Keratinocyte (primary cell): ENCODE measurements at regions not wholly inside any gene's neighbourhood (a gene's known extent, or its start where the extent isn't known, plus 50 kb on each side); places are given as distances from the start of the nearest gene placed in this dataset.

Experiments used
- DNase-seq: peaks from one replicate; pipeline ENCODE4 v3.0.0-alpha.2; 2011; ENCODE audit warnings: low read depth, missing footprints, low spot score
- FAIRE-seq: peaks from 2 replicates; lab custom pipeline; 2011; peaks lifted over from hg19 to GRCh38; lab: Jason Lieb, UNC
- H2AFZ ChIP-seq: 2 replicates; pipeline ENCODE4 v1.6.0; 2012; ENCODE audit warnings: low read length, control low read depth, inconsistent platforms; ENCODE audit not compliant: control insufficient read depth
- H3K27ac ChIP-seq: 2 replicates; pipeline ENCODE4 v1.5.1; 2011; ENCODE audit warnings: low read length; ENCODE audit not compliant: control insufficient read depth, insufficient read depth
- H3K27me3 ChIP-seq: 3 replicates; pipeline ENCODE4 v1.6.0; 2011; ENCODE audit warnings: low read length; ENCODE audit not compliant: control insufficient read depth, insufficient read depth; ENCODE audit errors: extremely low read depth
- H3K36me3 ChIP-seq, 2 experiments: 2 replicates in 1 of 2; 3 replicates in 1 of 2; pipeline ENCODE4 v1.5.1; 2011; ENCODE audit warnings: low read length in 2 of 2, mild to moderate bottlenecking in 1 of 2; ENCODE audit not compliant: control insufficient read depth in 2 of 2, insufficient read depth in 2 of 2; ENCODE audit errors: extremely low read depth in 1 of 2
- H3K4me1 ChIP-seq: 3 replicates; pipeline ENCODE4 v1.5.1; 2011; ENCODE audit warnings: low read length; ENCODE audit not compliant: control insufficient read depth, insufficient read depth; ENCODE audit errors: extremely low read depth
- H3K4me2 ChIP-seq: 3 replicates; pipeline ENCODE4 v1.6.0; 2011; ENCODE audit warnings: low read depth, low read length; ENCODE audit not compliant: control insufficient read depth, insufficient read depth; ENCODE audit errors: extremely low read depth
- H3K4me3 ChIP-seq, 3 experiments: fragments of 200-600 bp in 1 of 3; sonication (generic) in 1 of 3; 2 replicates in 2 of 3; 3 replicates in 1 of 3; pipeline ENCODE4 v1.5.1; 2011 to 2016; ENCODE audit warnings: low read length in 3 of 3, mild to moderate bottlenecking in 3 of 3, control low read depth in 2 of 3, inconsistent platforms in 1 of 3, low read depth in 1 of 3, mixed read lengths in 1 of 3, mixed run types in 1 of 3, moderate library complexity in 1 of 3; ENCODE audit not compliant: control insufficient read depth in 2 of 3, insufficient read depth in 2 of 3; ENCODE audit errors: extremely low read depth in 1 of 3
- H3K79me2 ChIP-seq: 2 replicates; pipeline ENCODE4 v1.6.0; 2012; ENCODE audit warnings: low read length; ENCODE audit not compliant: control insufficient read depth, insufficient read depth
- H3K9ac ChIP-seq: 3 replicates; pipeline ENCODE4 v1.6.0; 2011; ENCODE audit warnings: low read length; ENCODE audit not compliant: control insufficient read depth, insufficient read depth; ENCODE audit errors: extremely low read depth
- H3K9me1 ChIP-seq: 3 replicates; pipeline ENCODE4 v1.6.0; 2011; ENCODE audit warnings: low read length; ENCODE audit not compliant: control insufficient read depth, insufficient read depth; ENCODE audit errors: extremely low read depth
- H3K9me3 ChIP-seq: 2 replicates; pipeline ENCODE4 v1.5.1; 2012; ENCODE audit warnings: low read depth, low read length; ENCODE audit not compliant: control insufficient read depth
- H4K20me1 ChIP-seq: 3 replicates; pipeline ENCODE4 v1.6.0; 2011; ENCODE audit warnings: low read length; ENCODE audit not compliant: control insufficient read depth, insufficient read depth; ENCODE audit errors: extremely low read depth
- EZH2 ChIP-seq: IDR thresholded peaks from one replicate; pipeline ENCODE4 v1.6.1; 2012; ENCODE audit warnings: inconsistent platforms, mild to moderate bottlenecking, low read length, moderate library complexity
- dilution Hi-C: fragments of 300-500 bp; cut with MboI; formaldehyde crosslinking; loops from one replicate; pipeline ENCODE4 v1.7.0; 2020; ENCODE audit warnings: low sequenced_read_pairs; ENCODE audit not compliant: extremely low pct_ligation_motif_present
- TF ChIP-seq, protein P1 (sequence below), 3 experiments: IDR thresholded peaks in 1 of 3; conservative IDR thresholded peaks in 1 of 3; optimal IDR thresholded peaks in 1 of 3; 2 replicates in 2 of 3; 3 replicates in 1 of 3; pipeline versions ENCODE3 to v1.5.1; 2011; ENCODE audit warnings: low read length in 3 of 3, mild to moderate bottlenecking in 3 of 3, moderate library complexity in 2 of 3, control low read depth in 1 of 3, inconsistent platforms in 1 of 3; ENCODE audit not compliant: insufficient read depth in 2 of 3; ENCODE audit errors: extremely low read depth in 1 of 3

DNA sequence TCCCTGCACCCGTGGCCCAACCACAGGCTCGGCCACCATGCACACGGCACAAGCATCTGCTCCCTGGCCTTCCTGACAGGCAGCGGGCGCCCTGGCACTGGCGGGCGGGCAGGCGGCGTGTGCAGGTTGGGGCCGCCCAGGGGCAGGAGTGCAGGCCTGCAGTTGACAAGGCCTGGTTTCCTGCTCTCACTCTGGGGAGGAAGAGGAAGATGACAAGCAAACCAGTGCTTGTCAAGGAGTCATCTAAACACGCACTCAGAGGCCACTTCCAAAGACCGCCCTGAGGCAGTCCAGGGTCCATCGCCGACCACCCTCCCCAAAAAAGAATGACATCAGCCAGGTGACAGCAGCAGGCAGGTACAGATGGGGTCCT lies 65.3 kb upstream of the LINC01488 start:
- H3K36me3 ChIP-seq, result no peaks in the 10 kb centered on the region
- no peaks in the 10 kb centered on the region for H3K9me3 ChIP-seq
- no peak overlapping the region for H3K4me3 ChIP-seq
- TF ChIP-seq, protein P1, sequence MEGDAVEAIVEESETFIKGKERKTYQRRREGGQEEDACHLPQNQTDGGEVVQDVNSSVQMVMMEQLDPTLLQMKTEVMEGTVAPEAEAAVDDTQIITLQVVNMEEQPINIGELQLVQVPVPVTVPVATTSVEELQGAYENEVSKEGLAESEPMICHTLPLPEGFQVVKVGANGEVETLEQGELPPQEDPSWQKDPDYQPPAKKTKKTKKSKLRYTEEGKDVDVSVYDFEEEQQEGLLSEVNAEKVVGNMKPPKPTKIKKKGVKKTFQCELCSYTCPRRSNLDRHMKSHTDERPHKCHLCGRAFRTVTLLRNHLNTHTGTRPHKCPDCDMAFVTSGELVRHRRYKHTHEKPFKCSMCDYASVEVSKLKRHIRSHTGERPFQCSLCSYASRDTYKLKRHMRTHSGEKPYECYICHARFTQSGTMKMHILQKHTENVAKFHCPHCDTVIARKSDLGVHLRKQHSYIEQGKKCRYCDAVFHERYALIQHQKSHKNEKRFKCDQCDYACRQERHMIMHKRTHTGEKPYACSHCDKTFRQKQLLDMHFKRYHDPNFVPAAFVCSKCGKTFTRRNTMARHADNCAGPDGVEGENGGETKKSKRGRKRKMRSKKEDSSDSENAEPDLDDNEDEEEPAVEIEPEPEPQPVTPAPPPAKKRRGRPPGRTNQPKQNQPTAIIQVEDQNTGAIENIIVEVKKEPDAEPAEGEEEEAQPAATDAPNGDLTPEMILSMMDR (optimal IDR thresholded peaks at IDR 0.05 in 1 of 3, IDR thresholded peaks at IDR 0.05 in 1 of 3, conservative IDR thresholded peaks at IDR 0.05 in 1 of 3; ENCODE audit: extremely low read depth in 1 of 3, insufficient read depth in 2 of 3, low read length in 3 of 3), result no peak
- no peak for TF ChIP-seq EZH2
- H3K79me2 ChIP-seq, result no peaks in the 10 kb centered on the region
- no peak overlapping the region for H3K9ac ChIP-seq
- no peaks in the 10 kb centered on the region for H3K27me3 ChIP-seq
- no peak for FAIRE-seq
- no peak overlapping the region for H3K4me2 ChIP-seq
- DNase-seq, result no peak
- no peak overlapping the region for H3K27ac ChIP-seq
- no peak overlapping the region for H2AFZ ChIP-seq
- dilution Hi-C loops, result no loop called here
- no peaks in the 10 kb centered on the region for H4K20me1 ChIP-seq
- H3K4me1 ChIP-seq, result peaks cover 9% of the 10 kb centered on the region
- H3K9me1 ChIP-seq, result no peaks in the 10 kb centered on the region

DNA sequence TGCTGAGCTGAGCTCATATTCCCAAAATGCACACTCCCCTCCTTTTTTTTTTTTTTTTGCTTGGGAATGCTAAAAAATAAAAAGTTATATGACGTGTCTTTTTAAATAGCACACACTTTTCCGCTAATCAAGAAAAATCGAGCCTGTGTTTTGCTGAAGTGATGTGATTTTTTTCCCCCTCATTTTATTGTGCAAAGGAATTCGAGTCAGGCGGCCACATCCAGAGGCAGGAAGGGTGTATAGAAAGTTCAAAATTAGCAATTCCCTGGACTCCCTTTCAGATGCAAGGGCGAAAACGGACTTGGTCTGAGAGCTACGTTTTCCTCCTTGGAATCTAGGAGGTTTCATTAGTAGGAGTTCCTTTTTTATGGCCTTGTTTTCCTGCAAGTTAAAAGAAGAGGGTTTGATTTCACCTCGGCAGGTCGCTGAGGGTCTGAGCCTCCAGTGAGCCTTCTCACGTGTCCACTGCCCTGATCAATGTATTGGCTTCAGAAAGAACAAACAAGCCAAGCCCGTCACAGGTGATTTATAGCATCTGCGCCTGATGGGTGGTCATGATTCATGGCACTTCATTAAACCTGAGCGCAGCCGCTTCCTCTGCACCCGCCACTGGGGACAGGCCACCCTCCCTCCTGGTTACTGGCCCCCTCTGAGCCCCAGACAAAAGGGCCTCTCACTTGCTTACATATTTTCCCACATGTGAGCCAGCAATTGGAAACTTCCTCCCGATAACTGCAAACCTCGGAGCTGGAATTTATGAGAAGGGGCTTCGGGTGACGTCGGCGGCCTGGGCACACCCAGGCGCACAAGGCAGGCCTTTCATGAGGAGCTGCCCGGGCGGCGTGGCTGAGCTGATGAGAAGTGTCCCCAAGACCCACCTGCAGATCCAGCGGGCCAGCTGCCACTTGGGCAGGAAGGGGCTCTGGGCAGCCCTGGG lies 64.4 kb upstream of the LINC01488 start:
- TF ChIP-seq, protein P1 (optimal IDR thresholded peaks at IDR 0.05 in 1 of 3, IDR thresholded peaks at IDR 0.05 in 1 of 3, conservative IDR thresholded peaks at IDR 0.05 in 1 of 3; ENCODE audit: extremely low read depth in 1 of 3, insufficient read depth in 2 of 3, low read length in 3 of 3), result no peak
- TF ChIP-seq EZH2, result no peak
- DNase-seq (no peak), FAIRE-seq (no peak)
- Histone ChIP-seq H3K27me3 (no peaks in the 10 kb centered on the region), H3K4me1 (peaks cover 9% of the 10 kb centered on the region), H2AFZ (no peak overlapping the region), H3K9ac (no peak overlapping the region), H3K36me3 (no peaks in the 10 kb centered on the region), H3K79me2 (no peaks in the 10 kb centered on the region), H3K4me2 (no peak overlapping the region), H3K4me3 (no peak overlapping the region), H3K9me1 (no peaks in the 10 kb centered on the region), H3K9me3 (no peaks in the 10 kb centered on the region), H3K27ac (no peak overlapping the region), H4K20me1 (no peaks in the 10 kb centered on the region)
- dilution Hi-C loops, result no loop called here
